ENCODE measurements at regions not wholly inside any gene's neighbourhood (a gene's known extent, or its start where the extent isn't known, plus 50 kb on each side); places are given as distances from the start of the nearest gene placed in this dataset.

GRCh38 chr3:194058189-194058571, 77.8 kb upstream of the HES1 start:
- Histone ChIP-seq H4K20me1 (replicated peaks in 1 of 2; ENCODE audit: control insufficient read depth in 1 of 2, insufficient read depth in 2 of 2, low read length in 2 of 2) (no peaks in the 10 kb centered on the region), H2AK5ac (ENCODE audit: low read depth, low read length) (no peak overlapping the region), H2BK20ac (ENCODE audit: low read length) (0 out of 2 replicates have a peak overlapping the region, but pooled peaks have one; percentile 55), H3K9ac (replicated peaks in 1 of 4; ENCODE audit: extremely low read depth in 1 of 4, low read depth in 3 of 4, low read length in 3 of 4) (no peak overlapping the region), H2BK5ac (ENCODE audit: low read depth, low read length) (peak overlapping the region; percentile 81; the same call in 1 of the 2 replicates), H3K4ac (replicated peaks; ENCODE audit: insufficient read length, low read depth, low read length) (no peak overlapping the region), H4K5ac (ENCODE audit: insufficient read length, low read depth, low read length) (peak overlapping the region; percentile 34), H3K27me3 (replicated peaks in 1 of 4; ENCODE audit: control insufficient read depth in 3 of 4, extremely low read depth in 1 of 4, insufficient read depth in 3 of 4, low read length in 3 of 4) (peaks cover 0 to 8% (median 7%) of the 10 kb centered on the region in 4 experiments; a peak in 5 of 7 replicates), H3K23me2 (ENCODE audit: low read depth, low read length) (no peaks in the 10 kb centered on the region), H2BK120ac (replicated peaks; ENCODE audit: low read depth, low read length) (no peak overlapping the region), H3K56ac (replicated peaks; ENCODE audit: insufficient read length, low read depth, low read length) (no peak overlapping the region), H3K14ac (ENCODE audit: insufficient read length) (no peak overlapping the region), H3K4me2 (ENCODE audit: insufficient read depth in 1 of 2, low read depth in 2 of 2, low read length in 2 of 2) (peak overlapping the region; percentile 61 to 67), H4K91ac (replicated peaks; ENCODE audit: insufficient read length, low read length) (no peak overlapping the region), H2BK15ac (ENCODE audit: low read length) (no peak overlapping the region), H3K79me1 (ENCODE audit: low read depth, low read length) (no peaks in the 10 kb centered on the region), H3K79me2 (ENCODE audit: control insufficient read depth in 1 of 2, insufficient read depth in 2 of 2, low read length in 2 of 2) (no peaks in the 10 kb centered on the region), H3K23ac (ENCODE audit: insufficient read length) (no peak overlapping the region), H3K27ac (ENCODE audit: low read depth, low read length) (no peak overlapping the region; the same call in 1 of the 2 replicates), H3K18ac (ENCODE audit: extremely low read depth, low read length) (no peak overlapping the region), H3K4me1 (replicated peaks in 1 of 4; ENCODE audit: control insufficient read depth in 3 of 4, insufficient read depth in 4 of 4, low read length in 3 of 4) (peaks cover 11 to 31% (median 24%) of the 10 kb centered on the region in 4 experiments), H2AFZ (ENCODE audit: low read length) (no peak overlapping the region), H3K4me3 (ENCODE audit: extremely low read depth in 1 of 4, insufficient read depth in 2 of 4, low read depth in 3 of 4, low read length in 4 of 4) (peak overlapping the region in 3 of 4 experiments; percentile 11 to 54 (median 14); a peak in 6 of 8 replicates), H3K36me3 (ENCODE audit: control insufficient read depth in 2 of 4, insufficient read depth in 4 of 4, low read length in 3 of 4) (no peaks in the 10 kb centered on the region), H4K8ac (ENCODE audit: extremely low read depth, insufficient read depth, low read length) (peak overlapping the region; percentile 63; the same call in 1 of the 2 replicates), H3K9me3 (ENCODE audit: insufficient read depth in 2 of 2, low read depth in 1 of 2, low read length in 1 of 2) (no peaks in the 10 kb centered on the region), H2BK12ac (ENCODE audit: low read depth, low read length) (no peak overlapping the region)
- WGBS, 2 experiments (ENCODE audit: extremely low coverage in 1 of 2, insufficient coverage in 1 of 2, insufficient read length in 1 of 2, insufficient replicate concordance in 2 of 2, low coverage in 1 of 2, low lambda C conversion rate in 2 of 2, missing lambda C conversion rate in 1 of 2), result 1% methylated on average over 27 of the region's 31 CpGs; no CpG with 5 or more reads in 1 of the 2 experiments
- CTCF ChIA-PET (ENCODE audit: partially characterized antibody), result interaction anchor here (0.7 to 1.5 kb wide), 4 partner anchors 11 to 278 kb away, joined by 3 to 6 read pairs (median 4); no protein-coding TSS in a partner anchor
- POLR2A ChIA-PET (ENCODE audit: partially characterized antibody), result interaction anchor here (1.0 to 1.7 kb wide), 3 partner anchors 12 to 83 kb away, joined by 3 to 4 read pairs (median 3); no protein-coding TSS in a partner anchor
- peak; percentile 69 to 79 for DNase-seq (ENCODE audit: low read depth in 1 of 2, low spot score in 2 of 2)
- FAIRE-seq, result no peak
- TF ChIP-seq CHD1 (IDR thresholded peaks at IDR 0.05; ENCODE audit: low read depth, low read length), result no peak
- TF ChIP-seq CTCF (IDR thresholded peaks at IDR 0.05; ENCODE audit: control extremely low read depth in 1 of 3, insufficient read depth in 1 of 3, low read depth in 1 of 3, low read length in 3 of 3), result no peak
- TF ChIP-seq SIRT6 (IDR thresholded peaks at IDR 0.05; ENCODE audit: low read length), result no peak
- no peak for TF ChIP-seq HDAC6 (IDR thresholded peaks at IDR 0.05; ENCODE audit: low read depth, low read length)
- TF ChIP-seq TAF1 (IDR thresholded peaks at IDR 0.05; ENCODE audit: low read depth, low read length), result peak; percentile 26; the same call in 1 of the 2 replicates
- no peak for TF ChIP-seq KDM1A (IDR thresholded peaks at IDR 0.05; ENCODE audit: borderline replicate concordance, low read length)
- TF ChIP-seq RNF2 (IDR thresholded peaks at IDR 0.05; ENCODE audit: borderline replicate concordance, low read depth, low read length, missing control alignments, poor library complexity, severe bottlenecking), result no peak
- TF ChIP-seq MAX (IDR thresholded peaks at IDR 0.05), result peak; percentile 93
- no peak for TF ChIP-seq EZH2 (IDR thresholded peaks at IDR 0.05; ENCODE audit: low read depth, low read length, severe bottlenecking)
- no peak for TF ChIP-seq EP300 (IDR thresholded peaks at IDR 0.05; ENCODE audit: borderline replicate concordance in 1 of 2, low read depth in 2 of 2, low read length in 2 of 2)

All from H1 (cell line).